ENCODE measurements at regions not wholly inside any gene's neighbourhood (a gene's known extent, or its start where the extent isn't known, plus 50 kb on each side); places are given as distances from the start of the nearest gene placed in this dataset.
A peak's percentile ranks its signal among the peaks of the same experiment; 100 is the strongest.

DNA sequence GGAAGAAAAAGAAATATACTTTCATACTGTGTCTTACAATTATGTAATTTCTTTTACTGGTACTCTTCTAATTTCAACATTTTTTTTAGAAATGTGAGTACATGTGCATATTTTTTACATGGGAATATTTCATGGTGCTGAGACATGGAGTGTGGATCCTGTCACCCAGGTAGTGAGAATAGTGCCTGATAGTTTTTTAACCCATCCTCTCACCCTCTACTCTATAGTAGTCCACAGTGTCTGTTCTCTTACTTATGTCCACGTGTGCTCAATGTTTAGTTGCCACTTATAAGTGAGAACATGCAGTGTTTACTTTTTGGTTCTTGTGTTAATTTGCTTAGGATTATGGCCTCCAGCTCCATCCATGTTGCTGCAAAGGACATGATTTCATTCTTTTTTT lies 548.8 kb downstream of the AACS start:
- Histone ChIP-seq H3K4me3 (ENCODE audit: low read depth, low read length) (no peak overlapping the region), H3K9me3 (ENCODE audit: control insufficient read depth, insufficient read depth, low read length) (peaks cover 3% of the 10 kb centered on the region), H3K27ac (ENCODE audit: low read depth, low read length) (no peak overlapping the region), H3K4me1 (ENCODE audit: control insufficient read depth, insufficient read depth, low read length) (no peaks in the 10 kb centered on the region), H3K27me3 (ENCODE audit: control insufficient read depth, insufficient read depth, low read length) (no peaks in the 10 kb centered on the region), H3K36me3 (ENCODE audit: control insufficient read depth, insufficient read depth, low read length) (no peaks in the 10 kb centered on the region)
- no peak for DNase-seq (ENCODE audit: low read depth in 4 of 6, low spot score in 6 of 6)
- no CpG with 5 or more reads among the region's 1 CpG for WGBS (ENCODE audit: insufficient coverage)

DNA sequence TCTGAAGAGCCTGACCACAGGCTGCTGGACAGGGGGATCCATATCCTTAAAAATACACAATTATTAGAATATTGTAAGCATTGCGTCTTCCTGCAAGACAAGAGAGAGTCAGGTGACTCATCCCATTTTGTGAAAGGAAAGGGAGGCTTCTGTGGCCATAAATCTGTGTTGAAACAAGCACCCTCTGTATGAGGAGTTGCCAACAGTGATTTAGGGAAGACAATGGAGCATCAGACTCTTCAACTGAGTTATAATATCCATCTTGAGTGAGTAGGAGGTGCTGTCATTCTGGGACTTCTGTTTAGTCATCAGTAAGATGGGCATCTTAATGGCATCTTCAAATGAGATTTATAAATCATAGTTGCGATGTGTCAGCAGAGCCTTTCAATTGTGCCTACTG lies 554.5 kb downstream of the AACS start:
- DNase-seq (ENCODE audit: low read depth in 4 of 6, low spot score in 6 of 6) = no peak
- WGBS (ENCODE audit: insufficient coverage) = no CpG with 5 or more reads among the region's 2 CpGs
- H3K36me3 ChIP-seq (ENCODE audit: control insufficient read depth, insufficient read depth, low read length) = no peaks in the 10 kb centered on the region

DNA sequence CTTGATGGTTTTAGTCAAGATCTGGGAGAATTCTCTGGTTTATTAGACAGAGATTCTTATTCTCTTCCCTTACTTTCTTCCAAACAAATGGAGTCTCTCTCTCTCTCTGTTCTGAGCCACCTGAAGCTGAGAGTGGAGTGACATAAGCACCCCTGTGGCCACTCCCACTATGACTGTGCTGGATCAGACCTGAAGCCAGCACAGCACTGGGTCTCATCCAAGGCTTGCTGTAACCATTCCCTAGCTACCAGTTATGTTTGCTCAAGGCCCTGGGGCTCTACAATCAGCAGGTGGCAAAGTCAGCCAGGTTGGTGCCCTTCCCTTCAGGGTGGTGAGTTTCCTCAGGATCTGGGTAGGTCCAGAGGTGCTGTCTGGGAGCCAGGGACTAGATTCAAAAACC lies 568.5 kb downstream of the AACS start:
- H3K4me1 ChIP-seq (ENCODE audit: control insufficient read depth, insufficient read depth, low read length) = no peaks in the 10 kb centered on the region
- no peaks in the 10 kb centered on the region for H3K36me3 ChIP-seq (ENCODE audit: control insufficient read depth, insufficient read depth, low read length)
- no peaks in the 10 kb centered on the region for H3K27me3 ChIP-seq (ENCODE audit: control insufficient read depth, insufficient read depth, low read length)
- DNase-seq (ENCODE audit: low read depth in 4 of 6, low spot score in 6 of 6) = no peak
- H3K27ac ChIP-seq (ENCODE audit: low read depth, low read length) = no peak overlapping the region
- no peak overlapping the region for H3K4me3 ChIP-seq (ENCODE audit: low read depth, low read length)
- H3K9me3 ChIP-seq (ENCODE audit: control insufficient read depth, insufficient read depth, low read length) = peaks cover 4% of the 10 kb centered on the region

More for the DNA sequence above, 554.5 kb downstream of the AACS start:
- Histone ChIP-seq H3K9me3 (ENCODE audit: control insufficient read depth, insufficient read depth, low read length) (no peaks in the 10 kb centered on the region), H3K27me3 (ENCODE audit: control insufficient read depth, insufficient read depth, low read length) (no peaks in the 10 kb centered on the region), H3K4me3 (ENCODE audit: low read depth, low read length) (no peak overlapping the region), H3K4me1 (ENCODE audit: control insufficient read depth, insufficient read depth, low read length) (no peaks in the 10 kb centered on the region), H3K27ac (ENCODE audit: low read depth, low read length) (no peak overlapping the region)

DNA sequence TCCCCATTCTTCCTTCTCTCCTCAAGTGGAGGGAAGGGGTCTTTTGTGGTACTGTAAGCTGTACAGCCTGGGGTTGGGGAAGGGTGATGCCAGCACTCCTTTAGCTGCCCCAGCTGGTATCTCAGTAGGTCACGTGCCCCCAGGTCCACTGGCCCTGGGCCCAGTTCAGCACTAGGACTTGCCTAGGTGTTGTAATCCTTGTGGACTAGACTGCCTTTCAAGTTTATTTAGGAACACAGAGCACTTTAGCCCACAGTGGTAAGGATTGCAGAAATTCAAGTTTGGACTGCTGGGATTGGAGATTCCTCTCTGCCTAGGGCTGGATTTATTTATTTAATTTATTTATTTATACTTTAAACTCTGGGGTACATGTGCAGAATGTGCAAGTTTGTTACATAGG lies 569.6 kb downstream of the AACS start:
- H3K4me1 ChIP-seq (ENCODE audit: control insufficient read depth, insufficient read depth, low read length) = no peaks in the 10 kb centered on the region
- no peaks in the 10 kb centered on the region for H3K27me3 ChIP-seq (ENCODE audit: control insufficient read depth, insufficient read depth, low read length)
- H3K4me3 ChIP-seq (ENCODE audit: low read depth, low read length) = no peak overlapping the region
- H3K27ac ChIP-seq (ENCODE audit: low read depth, low read length) = no peak overlapping the region
- H3K36me3 ChIP-seq (ENCODE audit: control insufficient read depth, insufficient read depth, low read length) = no peaks in the 10 kb centered on the region
- no peak for DNase-seq (ENCODE audit: low read depth in 4 of 6, low spot score in 6 of 6)
- 100% methylated on average over 1 of the region's 1 CpG for WGBS (ENCODE audit: insufficient coverage)
- H3K9me3 ChIP-seq (ENCODE audit: control insufficient read depth, insufficient read depth, low read length) = peaks cover 4% of the 10 kb centered on the region

DNA sequence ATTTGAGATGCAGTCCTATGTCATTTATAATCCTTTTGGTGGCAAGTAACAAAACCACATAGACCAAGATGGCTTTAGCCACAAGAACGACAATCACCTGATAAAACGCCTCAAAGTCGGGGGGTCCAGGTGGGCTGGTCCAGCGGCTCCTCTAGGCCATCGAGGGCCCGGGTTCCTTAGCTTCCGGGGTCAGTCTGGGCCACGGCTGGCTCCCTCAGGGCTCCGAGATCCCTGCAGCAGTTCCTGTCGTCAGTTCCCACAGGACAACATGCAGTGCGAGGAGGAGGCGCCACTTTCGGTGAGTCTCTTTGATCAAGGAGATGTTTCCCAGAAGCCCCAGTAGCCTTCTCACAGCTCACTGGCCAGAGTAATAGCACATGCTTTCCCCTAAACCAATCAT lies 574.6 kb downstream of the AACS start:
- no peak for DNase-seq (ENCODE audit: low read depth in 4 of 6, low spot score in 6 of 6)
- H3K27me3 ChIP-seq (ENCODE audit: control insufficient read depth, insufficient read depth, low read length) = no peaks in the 10 kb centered on the region
- no peaks in the 10 kb centered on the region for H3K36me3 ChIP-seq (ENCODE audit: control insufficient read depth, insufficient read depth, low read length)
- no peak overlapping the region for H3K4me3 ChIP-seq (ENCODE audit: low read depth, low read length)
- H3K9me3 ChIP-seq (ENCODE audit: control insufficient read depth, insufficient read depth, low read length) = no peaks in the 10 kb centered on the region
- 89% methylated on average over 11 of the region's 13 CpGs for WGBS (ENCODE audit: insufficient coverage)
- no peaks in the 10 kb centered on the region for H3K4me1 ChIP-seq (ENCODE audit: control insufficient read depth, insufficient read depth, low read length)
- no peak overlapping the region for H3K27ac ChIP-seq (ENCODE audit: low read depth, low read length)

DNA sequence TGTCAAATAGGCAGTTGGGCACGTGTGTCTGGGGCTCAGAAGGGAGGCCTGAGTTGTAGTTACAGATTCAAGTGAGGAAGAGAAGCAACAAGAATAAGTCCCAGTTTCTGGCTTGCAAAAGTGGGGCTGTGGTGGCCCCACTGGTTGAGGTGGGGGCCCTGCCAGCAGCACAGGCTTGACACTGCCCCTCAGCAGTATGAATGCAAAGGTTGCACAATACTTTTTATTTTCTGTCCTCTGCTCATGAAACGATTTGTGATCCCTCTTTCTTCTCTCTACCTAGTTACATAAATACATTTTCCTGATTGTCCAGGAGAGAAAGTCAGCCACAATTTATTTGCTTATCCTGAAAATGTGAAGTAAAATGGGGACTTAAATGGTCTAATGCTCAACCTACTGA lies 577.8 kb downstream of the AACS start:
- H3K4me3 ChIP-seq (ENCODE audit: low read depth, low read length) = no peak overlapping the region
- H3K27ac ChIP-seq (ENCODE audit: low read depth, low read length) = no peak overlapping the region
- H3K27me3 ChIP-seq (ENCODE audit: control insufficient read depth, insufficient read depth, low read length) = no peaks in the 10 kb centered on the region
- H3K4me1 ChIP-seq (ENCODE audit: control insufficient read depth, insufficient read depth, low read length) = no peaks in the 10 kb centered on the region
- H3K9me3 ChIP-seq (ENCODE audit: control insufficient read depth, insufficient read depth, low read length) = no peaks in the 10 kb centered on the region
- WGBS (ENCODE audit: insufficient coverage) = 95% methylated on average over 1 of the region's 2 CpGs
- no peak for DNase-seq (ENCODE audit: low read depth in 4 of 6, low spot score in 6 of 6)
- H3K36me3 ChIP-seq (ENCODE audit: control insufficient read depth, insufficient read depth, low read length) = no peaks in the 10 kb centered on the region

DNA sequence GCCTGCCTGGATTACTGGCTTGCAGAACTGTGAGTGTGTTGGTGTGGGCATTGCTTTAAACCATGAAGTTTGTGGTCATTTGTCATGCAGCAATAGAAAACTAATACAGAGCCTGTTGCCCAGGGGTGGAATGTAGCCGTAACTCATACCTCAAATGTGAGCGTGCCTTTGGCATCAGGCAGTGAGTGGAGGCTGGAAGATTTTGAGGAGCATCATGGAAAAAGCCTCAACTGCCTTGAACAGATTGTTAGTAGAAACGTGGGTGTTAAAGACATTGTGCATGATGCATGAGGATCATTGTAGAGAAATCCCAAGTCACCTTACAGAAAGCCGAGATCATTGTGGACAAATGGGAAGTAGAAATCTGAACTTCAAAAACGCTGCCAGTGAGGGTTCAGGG lies 580.5 kb downstream of the AACS start:
- H3K4me3 ChIP-seq (ENCODE audit: low read depth, low read length) = no peak overlapping the region
- H3K9me3 ChIP-seq (ENCODE audit: control insufficient read depth, insufficient read depth, low read length) = no peaks in the 10 kb centered on the region
- DNase-seq (ENCODE audit: low read depth in 4 of 6, low spot score in 6 of 6) = peak in 1 of 6 donors; percentile 9
- WGBS (ENCODE audit: insufficient coverage) = 87% methylated on average over 5 of the region's 5 CpGs
- no peaks in the 10 kb centered on the region for H3K36me3 ChIP-seq (ENCODE audit: control insufficient read depth, insufficient read depth, low read length)
- no peaks in the 10 kb centered on the region for H3K27me3 ChIP-seq (ENCODE audit: control insufficient read depth, insufficient read depth, low read length)
- H3K27ac ChIP-seq (ENCODE audit: low read depth, low read length) = no peak overlapping the region
- no peaks in the 10 kb centered on the region for H3K4me1 ChIP-seq (ENCODE audit: control insufficient read depth, insufficient read depth, low read length)

DNA sequence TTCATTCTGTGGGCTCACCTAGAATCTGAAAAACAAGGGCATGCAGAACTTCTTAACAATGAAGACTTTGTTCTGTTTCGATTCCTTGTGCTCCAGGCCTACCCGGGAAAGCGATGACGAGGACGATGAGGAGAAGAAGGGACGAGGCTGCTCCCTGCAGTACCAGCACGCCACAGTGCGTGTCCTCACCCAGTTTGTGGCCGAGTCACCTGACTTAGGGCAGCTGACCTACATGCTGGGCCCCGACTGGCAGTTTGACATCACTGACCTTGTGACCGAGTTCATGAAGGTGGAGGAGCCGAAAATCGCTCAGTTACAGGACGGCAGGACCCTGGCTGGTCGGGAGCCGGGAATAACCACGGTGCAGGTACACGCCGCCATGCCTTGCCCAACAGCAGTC lies 585.4 kb downstream of the AACS start:
- Histone ChIP-seq H3K4me1 (ENCODE audit: control insufficient read depth, insufficient read depth, low read length) (no peaks in the 10 kb centered on the region), H3K4me3 (ENCODE audit: low read depth, low read length) (no peak overlapping the region), H3K9me3 (ENCODE audit: control insufficient read depth, insufficient read depth, low read length) (no peaks in the 10 kb centered on the region), H3K27me3 (ENCODE audit: control insufficient read depth, insufficient read depth, low read length) (no peaks in the 10 kb centered on the region), H3K36me3 (ENCODE audit: control insufficient read depth, insufficient read depth, low read length) (no peaks in the 10 kb centered on the region), H3K27ac (ENCODE audit: low read depth, low read length) (no peak overlapping the region)
- DNase-seq (ENCODE audit: low read depth in 4 of 6, low spot score in 6 of 6) = no peak
- WGBS (ENCODE audit: insufficient coverage) = 92% methylated on average over 19 of the region's 19 CpGs

DNA sequence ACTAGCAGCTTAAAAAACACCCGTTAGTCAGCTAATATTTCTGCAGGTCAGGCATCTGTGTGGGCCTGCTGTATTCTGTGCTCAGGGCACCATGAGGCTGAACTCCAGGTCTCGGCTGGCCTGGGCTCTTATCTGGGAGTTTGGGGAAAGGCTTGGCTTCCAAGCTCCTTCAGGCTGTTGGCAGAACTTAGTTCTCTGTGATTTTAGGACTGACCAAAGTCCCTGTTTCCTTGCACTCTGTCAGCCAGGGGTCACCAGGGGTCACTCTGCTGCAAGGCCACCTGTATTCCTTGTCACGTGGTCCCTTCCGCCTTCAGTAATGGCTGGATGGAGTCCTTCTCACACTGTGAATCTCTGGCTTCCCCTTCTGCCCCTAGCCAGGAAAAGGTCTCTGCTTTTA lies 586.4 kb downstream of the AACS start:
- H3K9me3 ChIP-seq (ENCODE audit: control insufficient read depth, insufficient read depth, low read length) = no peaks in the 10 kb centered on the region
- no peak overlapping the region for H3K4me3 ChIP-seq (ENCODE audit: low read depth, low read length)
- no peaks in the 10 kb centered on the region for H3K4me1 ChIP-seq (ENCODE audit: control insufficient read depth, insufficient read depth, low read length)
- WGBS (ENCODE audit: insufficient coverage) = 85% methylated on average over 3 of the region's 4 CpGs
- no peaks in the 10 kb centered on the region for H3K36me3 ChIP-seq (ENCODE audit: control insufficient read depth, insufficient read depth, low read length)
- H3K27ac ChIP-seq (ENCODE audit: low read depth, low read length) = no peak overlapping the region
- no peaks in the 10 kb centered on the region for H3K27me3 ChIP-seq (ENCODE audit: control insufficient read depth, insufficient read depth, low read length)
- DNase-seq (ENCODE audit: low read depth in 4 of 6, low spot score in 6 of 6) = no peak

DNA sequence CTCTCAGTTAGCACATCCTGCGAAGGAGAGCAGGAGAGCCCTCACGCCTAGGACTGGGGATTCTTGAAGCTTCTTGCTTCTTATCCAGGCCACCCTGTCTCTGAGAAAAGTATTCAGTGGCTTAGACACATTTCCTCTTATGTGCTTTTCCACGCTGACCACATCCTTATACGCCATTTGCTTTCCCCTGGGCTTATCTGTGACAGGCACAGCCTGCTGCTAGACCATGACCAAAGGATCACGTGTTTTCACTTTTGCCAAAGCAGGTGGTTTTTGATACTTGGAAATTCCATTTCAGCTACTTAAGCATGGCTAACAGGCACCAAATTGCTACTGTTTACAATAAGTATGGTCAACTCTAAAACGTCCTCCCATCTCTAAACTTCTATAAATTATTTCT lies 587.4 kb downstream of the AACS start:
- Histone ChIP-seq H3K27me3 (ENCODE audit: control insufficient read depth, insufficient read depth, low read length) (no peaks in the 10 kb centered on the region), H3K9me3 (ENCODE audit: control insufficient read depth, insufficient read depth, low read length) (no peaks in the 10 kb centered on the region), H3K27ac (ENCODE audit: low read depth, low read length) (no peak overlapping the region), H3K36me3 (ENCODE audit: control insufficient read depth, insufficient read depth, low read length) (no peaks in the 10 kb centered on the region), H3K4me1 (ENCODE audit: control insufficient read depth, insufficient read depth, low read length) (no peaks in the 10 kb centered on the region), H3K4me3 (ENCODE audit: low read depth, low read length) (no peak overlapping the region)
- DNase-seq (ENCODE audit: low read depth in 4 of 6, low spot score in 6 of 6) = no peak
- 74% methylated on average over 6 of the region's 6 CpGs for WGBS (ENCODE audit: insufficient coverage)

All from spinal cord (tissue), 9 donors.